IMR-90 (cell line): ENCODE measurements at regions not wholly inside any gene's neighbourhood (a gene's known extent, or its start where the extent isn't known, plus 50 kb on each side); places are given as distances from the start of the nearest gene placed in this dataset.

ENCODE experiments used
- ATAC-seq: fragments of 200-7000 bp; cut with Tn5 transposase; 2 replicates; pipeline ENCODE4 v1.9.1; 2020; ENCODE audit warnings: low read depth, mild to moderate bottlenecking, moderate library complexity
- BruUV-seq: library from RNA; stranded (reverse); fragments of 400-500 nt; replicated peaks from 2 replicates; lab custom pipeline; 2021; lab: Mats Ljungman, UMichigan
- CTCF ChIA-PET: fragments of 300-600 bp; formaldehyde crosslinking; extraction: SDS; loops from one replicate; lab custom pipeline; 2021; ENCODE audit warnings: antibody characterized with exemption; lab: Yijun Ruan, JAX
- POLR2A ChIA-PET: fragments of 300-600 bp; sonication (Branson Sonifier 250); formaldehyde crosslinking; loops from one replicate; lab custom pipeline; 2022; ENCODE audit warnings: antibody characterized with exemption; ENCODE audit not compliant: unreplicated experiment; lab: Charles Lee
- DNase-seq: peaks from one replicate; pipeline ENCODE4 v3.0.0; 2013
- H2AFZ ChIP-seq: replicated peaks from 2 replicates; pipeline ENCODE3; 2013; ENCODE audit warnings: low read length, mild to moderate bottlenecking; ENCODE audit not compliant: poor library complexity
- H2AK5ac ChIP-seq: 2 replicates; pipeline ENCODE4 v1.6.1; 2013; ENCODE audit warnings: low read depth, low read length, inconsistent platforms
- H2AK9ac ChIP-seq: replicated peaks from 2 replicates; pipeline ENCODE3; 2013; ENCODE audit warnings: mild to moderate bottlenecking, low read depth, low read length, moderate library complexity; ENCODE audit not compliant: poor library complexity
- H2BK120ac ChIP-seq: 2 replicates; pipeline ENCODE4 v1.6.1; 2013; ENCODE audit warnings: low read depth, low read length, inconsistent platforms
- H2BK15ac ChIP-seq: 3 replicates; pipeline ENCODE4 v1.6.1; 2013; ENCODE audit warnings: low read depth, low read length, inconsistent platforms
- H2BK20ac ChIP-seq: 2 replicates; pipeline ENCODE4 v1.6.1; 2013; ENCODE audit warnings: low read depth, mild to moderate bottlenecking, inconsistent platforms, low read length, moderate library complexity
- H2BK5ac ChIP-seq: 2 replicates; pipeline ENCODE4 v1.6.1; 2013; ENCODE audit warnings: mild to moderate bottlenecking, low read depth, low read length, inconsistent platforms; ENCODE audit not compliant: poor library complexity, severe bottlenecking
- H3K14ac ChIP-seq: replicated peaks from 2 replicates; pipeline ENCODE4 v1.6.1; 2013; ENCODE audit warnings: low read depth, low read length, inconsistent platforms
- H3K18ac ChIP-seq: 2 replicates; pipeline ENCODE4 v1.6.1; 2013; ENCODE audit warnings: low read depth, low read length, control low read depth
- H3K23ac ChIP-seq: 2 replicates; pipeline ENCODE4 v1.6.1; 2013; ENCODE audit warnings: low read depth, low read length, inconsistent platforms
- H3K27ac ChIP-seq: 2 replicates; pipeline ENCODE4 v1.5.1; 2013; ENCODE audit warnings: mild to moderate bottlenecking, control low read depth, low read length; ENCODE audit not compliant: insufficient read depth
- H3K27me3 ChIP-seq: 2 replicates; pipeline ENCODE4 v1.6.1; 2013; ENCODE audit warnings: low read length; ENCODE audit not compliant: control insufficient read depth, insufficient read depth
- H3K36me3 ChIP-seq: 2 replicates; pipeline ENCODE4 v1.6.1; 2013; ENCODE audit warnings: low read length, mixed read lengths; ENCODE audit not compliant: control insufficient read depth, insufficient read depth
- H3K4ac ChIP-seq: 2 replicates; pipeline ENCODE4 v1.6.1; 2013; ENCODE audit warnings: low read depth, low read length, inconsistent platforms
- H3K4me1 ChIP-seq: 2 replicates; pipeline ENCODE4 v1.6.1; 2013; ENCODE audit warnings: low read length, mixed read lengths; ENCODE audit not compliant: control insufficient read depth, insufficient read depth
- H3K4me2 ChIP-seq: 2 replicates; pipeline ENCODE4 v1.6.1; 2013; ENCODE audit warnings: low read depth, mild to moderate bottlenecking, control low read depth, low read length, moderate library complexity
- H3K4me3 ChIP-seq: 2 replicates; pipeline ENCODE4 v1.5.1; 2013; ENCODE audit warnings: low read depth, mild to moderate bottlenecking, control low read depth, low read length, moderate library complexity; ENCODE audit not compliant: insufficient read depth
- H3K56ac ChIP-seq: 2 replicates; pipeline ENCODE4 v1.6.1; 2013; ENCODE audit warnings: low read length, inconsistent platforms; ENCODE audit not compliant: insufficient read depth; ENCODE audit errors: extremely low read depth
- H3K79me1 ChIP-seq, 2 experiments: 2 replicates each; pipeline ENCODE4 v1.6.1; 2013; ENCODE audit warnings: low read length in 2 of 2, inconsistent platforms in 1 of 2, low read depth in 1 of 2
- H3K9ac ChIP-seq: 2 replicates; pipeline ENCODE4 v1.6.1; 2013; ENCODE audit warnings: low read depth, low read length, control low read depth
- H3K9me1 ChIP-seq: 2 replicates; pipeline ENCODE4 v1.6.1; 2013; ENCODE audit warnings: low read length, inconsistent platforms; ENCODE audit not compliant: insufficient read depth
- H3K9me3 ChIP-seq: 2 replicates; pipeline ENCODE4 v1.6.1; 2013; ENCODE audit warnings: low read length; ENCODE audit not compliant: control insufficient read depth, insufficient read depth
- H4K20me1 ChIP-seq: 2 replicates; pipeline ENCODE4 v1.6.1; 2013; ENCODE audit warnings: low read length, inconsistent platforms; ENCODE audit not compliant: insufficient read depth
- H4K5ac ChIP-seq: 2 replicates; pipeline ENCODE4 v1.6.1; 2013; ENCODE audit warnings: mild to moderate bottlenecking, low read depth, low read length, control low read depth
- H4K8ac ChIP-seq, 2 experiments: 2 replicates each; pipeline ENCODE4 v1.6.1; 2013; ENCODE audit warnings: low read depth in 2 of 2, low read length in 2 of 2, control low read depth in 1 of 2, inconsistent platforms in 1 of 2
- H4K91ac ChIP-seq: 2 replicates; pipeline ENCODE4 v1.6.1; 2013; ENCODE audit warnings: low read depth, low read length, inconsistent platforms; ENCODE audit not compliant: insufficient read depth
- BHLHE40 ChIP-seq: fragments of 150-350 bp; IDR thresholded peaks from 2 replicates; pipeline ENCODE4 v1.6.1; 2016; ENCODE audit warnings: mild to moderate bottlenecking, low read depth, low read length
- CEBPB ChIP-seq: IDR thresholded peaks from 2 replicates; pipeline ENCODE4 v1.6.1; 2012; ENCODE audit warnings: low read depth, low read length, improper control_type of control experiment
- CHD1 ChIP-seq: IDR thresholded peaks from 2 replicates; pipeline ENCODE4 v1.6.1; 2012; ENCODE audit warnings: low read depth, low read length, improper control_type of control experiment
- FOS ChIP-seq: fragments of 150-350 bp; IDR thresholded peaks from 2 replicates; pipeline ENCODE4 v1.6.1; 2016; ENCODE audit warnings: low read depth, low read length
- MAFK ChIP-seq: IDR thresholded peaks from 2 replicates; pipeline ENCODE4 v1.6.1; 2012; ENCODE audit warnings: low read depth, low read length, improper control_type of control experiment
- MAZ ChIP-seq: IDR thresholded peaks from 2 replicates; pipeline ENCODE4 v1.6.1; 2012; ENCODE audit warnings: low read depth, mild to moderate bottlenecking, low read length, improper control_type of control experiment, moderate library complexity, borderline replicate concordance
- NFE2L2 ChIP-seq: fragments of 150-350 bp; IDR thresholded peaks from 2 replicates; pipeline ENCODE4 v1.6.1; 2016; ENCODE audit warnings: low read depth, mild to moderate bottlenecking, low read length
- RAD21 ChIP-seq: IDR thresholded peaks from 2 replicates; pipeline ENCODE4 v1.6.1; 2012; ENCODE audit warnings: low read length, improper control_type of control experiment
- RFX5 ChIP-seq: IDR thresholded peaks from 2 replicates; pipeline ENCODE4 v1.8.0; 2012; ENCODE audit warnings: low read depth, mild to moderate bottlenecking, low read length, moderate library complexity
- WGBS, 2 experiments: methylation state at CpG; one replicate each; pipeline versions ENCODE4 v1.1.5 to v1.1.7; 2013; ENCODE audit warnings: missing lambda C conversion rate in 2 of 2; ENCODE audit not compliant: insufficient read length in 1 of 2; ENCODE audit errors: extremely low coverage in 2 of 2; 5-methylcytosine and 5-hydroxymethylcytosine counted together
- dilution Hi-C: fragments of 300-500 bp; cut with HindIII; formaldehyde crosslinking; loops from one replicate; pipeline ENCODE4 v1.14.3; 2018; ENCODE audit warnings: low sequenced_read_pairs; ENCODE audit not compliant: unreplicated experiment
- in situ Hi-C: fragments of 300-500 bp; cut with MboI; formaldehyde crosslinking; loops from 3 replicates; pipeline ENCODE4 v1.14.3; 2019; ENCODE audit warnings: low sequenced_read_pairs, inconsistent platforms, mixed read lengths
- intact Hi-C: fragments of 100-400 bp; cut with micrococcal nuclease; formaldehyde crosslinking; loops from 2 replicates; pipeline ENCODE4 v1.10.0; 2022

DNA sequence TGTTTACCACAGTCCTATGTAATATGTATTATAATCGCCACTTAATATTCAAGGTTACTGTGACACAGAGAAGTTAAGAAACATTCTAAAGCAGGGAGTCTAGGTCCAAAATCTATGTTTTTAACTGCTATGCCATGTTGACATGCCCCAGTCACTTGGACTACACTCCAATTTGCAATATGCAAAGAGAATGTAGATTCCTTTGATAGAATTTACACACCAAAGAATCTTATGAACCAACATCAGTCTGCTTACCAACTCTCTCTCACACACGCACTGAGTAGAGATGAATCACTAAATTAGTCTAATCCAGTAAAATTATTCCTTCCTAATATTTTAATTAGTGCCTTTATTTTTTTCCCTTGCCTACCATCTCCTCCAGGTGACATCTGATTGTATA lies 266.2 kb downstream of the OLFM3 start:
- Histone ChIP-seq H4K20me1 (no peaks in the 10 kb centered on the region), H3K79me1 (no peaks in the 10 kb centered on the region), H2AK5ac (no peak overlapping the region), H3K4ac (no peak overlapping the region), H3K18ac (no peak overlapping the region), H3K27me3 (no peaks in the 10 kb centered on the region), H3K14ac (no peak overlapping the region), H3K56ac (no peak overlapping the region), H4K8ac (no peak overlapping the region), H3K4me2 (no peak overlapping the region), H2BK15ac (no peak overlapping the region), H3K9ac (no peak overlapping the region), H2BK20ac (no peak overlapping the region), H3K4me1 (no peaks in the 10 kb centered on the region), H2BK5ac (no peak overlapping the region), H3K4me3 (no peak overlapping the region), H3K9me3 (no peaks in the 10 kb centered on the region), H4K5ac (no peak overlapping the region), H4K91ac (no peak overlapping the region), H3K36me3 (no peaks in the 10 kb centered on the region), H3K27ac (no peak overlapping the region), H3K23ac (no peak overlapping the region), H3K9me1 (no peaks in the 10 kb centered on the region), H2AK9ac (no peak overlapping the region), H2BK120ac (no peak overlapping the region), H2AFZ (no peak overlapping the region)
- no CpG with 5 or more reads among the region's 2 CpGs for WGBS, 2 experiments
- dilution Hi-C loops, result no loop called here
- CTCF ChIA-PET, result no interaction called here
- POLR2A ChIA-PET, result no interaction called here
- BruUV-seq, result no TSS peak
- TF ChIP-seq MAFK, result no peak
- no peak for TF ChIP-seq BHLHE40
- TF ChIP-seq MAZ, result no peak
- no peak for TF ChIP-seq CEBPB
- TF ChIP-seq NFE2L2, result no peak
- no peak for TF ChIP-seq RAD21
- TF ChIP-seq FOS, result no peak
- TF ChIP-seq RFX5, result no peak
- TF ChIP-seq CHD1, result no peak
- DNase-seq (no peak), ATAC-seq (no peak)
- intact Hi-C loops, result no loop called here
- in situ Hi-C loops, result no loop called here
